Endothelial cell of umbilical vein (primary cell): ENCODE measurements at regions not wholly inside any gene's neighbourhood (a gene's known extent, or its start where the extent isn't known, plus 50 kb on each side); places are given as distances from the start of the nearest gene placed in this dataset.

ENCODE experiments used
- EZH2 ChIP-seq: IDR thresholded peaks from 2 replicates; pipeline ENCODE4 v1.6.1; 2012; ENCODE audit warnings: borderline replicate concordance, low read depth, mild to moderate bottlenecking, moderate library complexity, low read length, inconsistent platforms; ENCODE audit not compliant: severe bottlenecking
- FOS ChIP-seq: IDR thresholded peaks from 2 replicates; pipeline ENCODE4 v1.6.1; 2011; ENCODE audit warnings: mild to moderate bottlenecking, low read length, moderate library complexity, borderline replicate concordance; ENCODE audit not compliant: insufficient read depth
- MAX ChIP-seq: IDR thresholded peaks from 2 replicates; pipeline ENCODE4 v1.6.1; 2011; ENCODE audit not compliant: insufficient read depth, insufficient read length
- MYC ChIP-seq: IDR thresholded peaks from one replicate; pipeline ENCODE4 v1.6.1; 2011; ENCODE audit warnings: mild to moderate bottlenecking, low read depth, low read length
- POLR2A ChIP-seq: IDR thresholded peaks from 2 replicates; pipeline ENCODE4 v1.6.1; 2012; ENCODE audit warnings: low read depth, mild to moderate bottlenecking, control low read depth, low read length
- POLR2AphosphoS5 ChIP-seq: IDR thresholded peaks from 2 replicates; pipeline ENCODE4 v1.6.1; 2012; ENCODE audit warnings: low read depth, mild to moderate bottlenecking, control low read depth, low read length, moderate library complexity; ENCODE audit not compliant: insufficient read depth
- TF ChIP-seq, protein P1 (sequence below), 2 donors: IDR thresholded peaks; 1 replicate in 1 of 2; 2 replicates in 1 of 2; pipeline ENCODE4 v1.5.1; 2011; ENCODE audit warnings: low read length in 2 of 2, mild to moderate bottlenecking in 2 of 2, moderate library complexity in 2 of 2, control low read depth in 1 of 2, inconsistent platforms in 1 of 2, low read depth in 1 of 2; ENCODE audit not compliant: insufficient read depth in 1 of 2; ENCODE audit errors: extremely low read depth in 1 of 2

DNA sequence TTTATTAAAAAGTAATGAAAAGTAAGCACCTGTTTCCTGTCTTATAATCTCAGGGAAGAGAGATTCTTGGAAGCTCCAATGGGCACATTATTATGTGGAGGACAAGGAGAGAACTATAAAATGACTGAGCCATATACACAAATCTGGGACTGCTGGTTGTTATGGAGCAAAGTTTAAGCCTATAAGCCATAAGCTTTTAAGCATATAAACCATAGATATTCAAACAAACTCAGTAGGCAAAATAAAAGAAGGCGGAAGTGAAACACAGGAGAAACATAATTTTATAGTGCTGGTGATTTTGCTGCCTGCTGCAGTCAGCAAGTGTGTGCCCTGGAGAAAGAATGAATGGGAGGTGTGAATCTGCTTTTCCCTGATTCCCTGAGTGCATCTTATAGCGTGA, 274.4 kb downstream of the KIF20B start:
- TF ChIP-seq POLR2A (no peak), POLR2AphosphoS5 (no peak), EZH2 (no peak), MYC (no peak), MAX (no peak), FOS (no peak)
- TF ChIP-seq, protein P1, sequence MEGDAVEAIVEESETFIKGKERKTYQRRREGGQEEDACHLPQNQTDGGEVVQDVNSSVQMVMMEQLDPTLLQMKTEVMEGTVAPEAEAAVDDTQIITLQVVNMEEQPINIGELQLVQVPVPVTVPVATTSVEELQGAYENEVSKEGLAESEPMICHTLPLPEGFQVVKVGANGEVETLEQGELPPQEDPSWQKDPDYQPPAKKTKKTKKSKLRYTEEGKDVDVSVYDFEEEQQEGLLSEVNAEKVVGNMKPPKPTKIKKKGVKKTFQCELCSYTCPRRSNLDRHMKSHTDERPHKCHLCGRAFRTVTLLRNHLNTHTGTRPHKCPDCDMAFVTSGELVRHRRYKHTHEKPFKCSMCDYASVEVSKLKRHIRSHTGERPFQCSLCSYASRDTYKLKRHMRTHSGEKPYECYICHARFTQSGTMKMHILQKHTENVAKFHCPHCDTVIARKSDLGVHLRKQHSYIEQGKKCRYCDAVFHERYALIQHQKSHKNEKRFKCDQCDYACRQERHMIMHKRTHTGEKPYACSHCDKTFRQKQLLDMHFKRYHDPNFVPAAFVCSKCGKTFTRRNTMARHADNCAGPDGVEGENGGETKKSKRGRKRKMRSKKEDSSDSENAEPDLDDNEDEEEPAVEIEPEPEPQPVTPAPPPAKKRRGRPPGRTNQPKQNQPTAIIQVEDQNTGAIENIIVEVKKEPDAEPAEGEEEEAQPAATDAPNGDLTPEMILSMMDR (IDR thresholded peaks at IDR 0.05; ENCODE audit: extremely low read depth in 1 of 2, insufficient read depth in 1 of 2, low read depth in 1 of 2, low read length in 2 of 2), result no peak
